Activated T-cell treated with anti-CD3 and anti-CD28 coated beads, Interleukin-2, amount 50 U/mL, for 24 hours (primary cell): ENCODE measurements at regions not wholly inside any gene's neighbourhood (a gene's known extent, or its start where the extent isn't known, plus 50 kb on each side); places are given as distances from the start of the nearest gene placed in this dataset.

Experiments used
- DNase-seq: peaks from one replicate; pipeline ENCODE4 v3.0.0-alpha.2; 2020
- H3K27ac Mint-ChIP-seq: 2 replicates; pipeline ENCODE4 v1.8.0; 2020; ENCODE audit warnings: mild to moderate bottlenecking, mixed read lengths
- H3K27me3 Mint-ChIP-seq: 2 replicates; pipeline ENCODE4 v1.8.0; 2020; ENCODE audit warnings: mixed read lengths
- H3K36me3 Mint-ChIP-seq: 2 replicates; pipeline ENCODE4 v1.8.0; 2020; ENCODE audit warnings: low read depth, mixed read lengths
- H3K4me1 Mint-ChIP-seq: 2 replicates; pipeline ENCODE4 v1.8.0; 2020; ENCODE audit warnings: low read depth, mixed read lengths
- H3K4me3 Mint-ChIP-seq: 2 replicates; pipeline ENCODE4 v1.8.0; 2020; ENCODE audit warnings: mild to moderate bottlenecking, moderate library complexity, mixed read lengths
- H3K9me3 Mint-ChIP-seq: 2 replicates; pipeline ENCODE4 v1.8.0; 2020; ENCODE audit warnings: mixed read lengths

DNA sequence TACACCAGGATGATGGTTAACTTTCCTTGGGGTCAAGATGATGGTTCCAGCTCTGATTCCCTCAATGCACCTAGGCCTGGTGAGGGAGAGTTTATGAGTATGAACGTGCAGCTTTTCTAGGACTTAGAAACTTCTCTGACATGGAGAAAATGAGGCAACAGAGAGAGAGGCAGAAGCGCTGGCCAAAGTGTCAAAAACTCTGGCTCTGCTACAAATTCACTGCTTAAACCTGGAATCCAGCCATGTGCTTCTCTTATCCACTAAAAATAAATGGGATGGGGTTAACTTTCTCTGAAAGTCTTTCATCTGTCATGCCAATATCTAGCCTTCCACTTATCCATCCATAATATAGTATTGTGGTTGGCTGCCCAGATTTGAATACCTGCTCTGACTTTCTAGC, 568.7 kb downstream of the MED13L start:
- no peak overlapping the region for H3K27ac Mint-ChIP-seq

DNA sequence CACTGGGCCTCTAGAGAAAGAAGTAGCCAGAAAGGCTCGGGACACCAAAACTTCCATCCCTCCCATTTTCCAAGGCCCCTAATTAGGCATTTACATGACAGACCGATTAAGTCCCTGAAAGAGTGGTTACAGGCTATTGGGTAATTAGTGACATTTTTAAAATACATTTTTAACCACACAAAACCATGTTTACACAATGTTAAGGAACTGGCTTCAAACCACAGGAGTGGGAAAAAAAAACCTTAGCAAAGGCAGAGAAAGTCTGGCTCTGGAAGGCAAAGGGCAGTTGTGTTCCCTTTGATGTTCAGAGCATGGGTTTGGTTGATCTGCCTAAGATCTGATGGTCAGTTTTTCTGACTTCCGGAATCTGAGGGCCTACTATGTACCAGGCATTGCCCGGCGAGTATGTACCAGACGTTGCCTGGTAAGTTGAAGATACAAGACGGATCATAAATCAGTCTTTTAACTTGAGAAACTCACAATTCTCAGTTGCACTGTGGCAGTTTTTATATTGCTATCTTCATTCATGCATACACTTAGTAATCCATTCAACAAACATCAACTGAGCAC, 576.5 kb downstream of the MED13L start:
- Mint-ChIP-seq H3K27me3 (no peaks in the 10 kb centered on the region), H3K4me3 (no peak overlapping the region), H3K9me3 (peaks cover 3% of the 10 kb centered on the region), H3K27ac (no peak overlapping the region), H3K4me1 (no peaks in the 10 kb centered on the region), H3K36me3 (no peaks in the 10 kb centered on the region)
- no peak for DNase-seq

More for the DNA sequence above, 568.7 kb downstream of the MED13L start:
- DNase-seq, result no peak
- H3K4me3 Mint-ChIP-seq, result no peak overlapping the region
- no peaks in the 10 kb centered on the region for H3K4me1 Mint-ChIP-seq
- no peaks in the 10 kb centered on the region for H3K36me3 Mint-ChIP-seq
- peaks cover 10% of the 10 kb centered on the region for H3K9me3 Mint-ChIP-seq
- no peaks in the 10 kb centered on the region for H3K27me3 Mint-ChIP-seq

DNA sequence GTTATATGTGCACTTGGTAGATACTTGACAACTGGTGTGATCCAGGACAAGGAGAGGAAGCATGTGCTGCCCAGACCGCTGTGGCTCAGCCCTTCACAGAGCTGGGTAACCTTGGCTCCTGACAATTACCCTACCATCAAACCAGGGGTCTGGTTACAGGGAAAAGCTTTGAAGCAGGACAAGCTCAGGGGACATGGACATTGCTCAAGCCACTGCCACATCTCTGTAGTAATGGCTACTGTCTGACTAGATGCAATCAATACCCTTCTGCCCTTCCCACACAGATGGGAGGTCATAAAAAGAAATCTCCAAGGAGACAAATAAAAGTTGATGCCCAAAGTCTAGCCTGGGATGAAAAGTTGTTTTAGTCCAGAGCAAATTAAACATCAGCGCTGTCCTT, 577.4 kb downstream of the MED13L start:
- no peak for DNase-seq
- Mint-ChIP-seq H3K4me3 (no peak overlapping the region), H3K36me3 (no peaks in the 10 kb centered on the region), H3K27me3 (no peaks in the 10 kb centered on the region), H3K4me1 (no peaks in the 10 kb centered on the region), H3K27ac (no peak overlapping the region), H3K9me3 (no peaks in the 10 kb centered on the region)

DNA sequence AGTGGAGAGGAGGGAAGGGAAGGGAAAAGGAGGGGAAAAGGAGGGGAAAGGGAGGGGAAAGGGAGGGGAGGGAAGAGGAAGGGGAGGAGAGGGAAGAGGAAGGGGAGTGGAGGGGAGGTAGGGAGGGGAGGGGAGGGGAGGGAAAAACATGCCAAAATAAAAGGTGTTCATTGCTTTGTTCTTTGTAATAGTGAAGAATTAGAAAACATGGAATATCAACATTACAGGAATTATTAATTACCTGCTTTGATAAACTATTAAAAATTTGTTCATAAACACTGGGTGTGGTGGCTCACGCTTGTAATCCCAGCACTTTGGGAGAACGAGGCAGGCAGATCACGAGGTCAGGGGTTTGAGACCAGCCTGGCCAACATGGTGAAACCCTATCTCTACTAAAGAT, 579.2 kb downstream of the MED13L start:
- Mint-ChIP-seq H3K27me3 (no peaks in the 10 kb centered on the region), H3K4me3 (no peak overlapping the region), H3K36me3 (no peaks in the 10 kb centered on the region), H3K27ac (no peak overlapping the region), H3K4me1 (no peaks in the 10 kb centered on the region), H3K9me3 (no peaks in the 10 kb centered on the region)
- DNase-seq, result no peak

DNA sequence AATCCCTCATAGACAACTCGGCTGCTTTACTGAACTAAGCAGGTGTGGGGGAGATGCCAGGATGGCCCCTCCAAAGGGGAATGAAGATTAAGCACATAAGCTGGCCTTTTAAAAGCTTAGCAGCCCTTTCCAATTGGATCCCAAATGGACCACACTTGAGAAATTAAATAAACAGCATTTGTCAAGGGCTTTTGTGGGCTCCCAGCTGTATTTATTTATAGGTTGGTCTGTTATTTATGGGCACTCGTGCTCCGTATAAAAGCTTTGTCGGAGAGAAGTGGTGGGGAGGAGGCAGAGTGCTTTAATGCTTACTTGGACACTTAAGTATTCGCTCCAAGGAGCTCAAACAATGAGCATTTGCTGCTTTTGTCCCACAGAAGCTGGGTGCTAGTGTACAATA, 580.2 kb downstream of the MED13L start:
- DNase-seq, result no peak
- Mint-ChIP-seq H3K4me3 (no peak overlapping the region), H3K9me3 (no peaks in the 10 kb centered on the region), H3K27me3 (no peaks in the 10 kb centered on the region), H3K36me3 (no peaks in the 10 kb centered on the region), H3K4me1 (no peaks in the 10 kb centered on the region), H3K27ac (no peak overlapping the region)

DNA sequence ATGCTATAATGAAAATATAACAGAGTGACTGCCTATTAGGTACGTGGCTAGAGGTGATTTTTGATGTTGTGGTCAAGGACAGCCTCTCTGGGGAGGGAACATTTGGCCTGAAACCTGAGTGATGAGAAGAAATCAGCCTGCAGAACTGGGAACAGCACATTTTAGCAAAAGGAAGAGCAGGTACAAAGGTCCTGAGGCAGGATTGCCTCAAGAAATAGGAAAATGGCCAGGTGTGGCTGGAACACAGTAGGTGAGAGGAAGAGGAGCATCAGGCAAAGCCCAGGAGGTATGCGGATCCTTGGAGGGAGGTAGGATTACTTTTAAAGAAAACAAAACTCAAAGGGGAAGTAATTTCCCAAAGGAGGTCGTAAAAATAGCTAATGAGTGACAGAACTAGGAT, 582.9 kb downstream of the MED13L start:
- Mint-ChIP-seq H3K4me1 (no peaks in the 10 kb centered on the region), H3K27me3 (no peaks in the 10 kb centered on the region), H3K4me3 (no peak overlapping the region), H3K9me3 (no peaks in the 10 kb centered on the region), H3K27ac (no peak overlapping the region), H3K36me3 (no peaks in the 10 kb centered on the region)
- DNase-seq, result no peak

DNA sequence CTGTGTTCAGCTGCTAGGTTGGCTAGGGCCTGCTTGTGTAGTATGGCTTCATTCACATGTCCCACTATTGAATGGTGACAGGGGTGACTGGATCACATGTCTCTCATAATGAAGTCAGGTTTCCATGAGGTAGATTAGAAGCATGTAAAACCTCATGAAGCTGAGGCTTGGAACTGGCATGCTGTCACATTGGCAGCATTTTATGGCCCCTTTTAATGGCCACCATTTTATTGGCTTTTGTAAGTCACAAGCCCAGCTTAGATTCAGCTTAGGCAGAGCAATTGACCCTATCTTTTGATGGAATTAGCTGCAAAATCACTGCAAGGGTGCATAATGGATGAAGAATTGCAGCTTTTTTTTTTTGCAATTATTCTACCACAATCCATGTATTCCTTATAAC, 583.5 kb downstream of the MED13L start:
- Mint-ChIP-seq H3K4me1 (no peaks in the 10 kb centered on the region), H3K27ac (no peak overlapping the region)

DNA sequence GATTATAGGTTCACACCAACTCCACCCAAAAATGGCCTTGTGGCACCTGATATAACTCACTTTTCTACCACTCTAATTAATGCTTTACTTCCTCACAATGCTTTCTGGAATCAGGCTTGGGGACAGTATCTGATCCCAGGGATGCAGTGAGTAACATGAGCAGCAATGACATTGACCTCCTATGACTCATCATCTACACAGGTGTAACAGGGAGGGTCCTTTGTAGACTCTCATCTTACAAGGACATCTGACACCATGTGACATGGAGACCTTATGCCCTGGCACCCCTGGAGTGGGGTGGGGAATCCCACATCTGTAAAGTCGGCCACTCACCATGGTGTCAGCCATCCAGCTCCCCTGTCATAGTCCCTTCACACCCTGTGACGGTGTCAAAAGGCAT, 586.4 kb downstream of the MED13L start:
- no peak for DNase-seq
- no peak overlapping the region for H3K4me3 Mint-ChIP-seq
- peaks cover 2% of the 10 kb centered on the region for H3K27me3 Mint-ChIP-seq
- no peak overlapping the region for H3K27ac Mint-ChIP-seq
- H3K4me1 Mint-ChIP-seq, result no peaks in the 10 kb centered on the region
- no peaks in the 10 kb centered on the region for H3K36me3 Mint-ChIP-seq
- H3K9me3 Mint-ChIP-seq, result no peaks in the 10 kb centered on the region

More for the DNA sequence above, 583.5 kb downstream of the MED13L start:
- Mint-ChIP-seq H3K27me3 (no peaks in the 10 kb centered on the region), H3K9me3 (no peaks in the 10 kb centered on the region), H3K36me3 (no peaks in the 10 kb centered on the region), H3K4me3 (no peak overlapping the region)
- no peak for DNase-seq

DNA sequence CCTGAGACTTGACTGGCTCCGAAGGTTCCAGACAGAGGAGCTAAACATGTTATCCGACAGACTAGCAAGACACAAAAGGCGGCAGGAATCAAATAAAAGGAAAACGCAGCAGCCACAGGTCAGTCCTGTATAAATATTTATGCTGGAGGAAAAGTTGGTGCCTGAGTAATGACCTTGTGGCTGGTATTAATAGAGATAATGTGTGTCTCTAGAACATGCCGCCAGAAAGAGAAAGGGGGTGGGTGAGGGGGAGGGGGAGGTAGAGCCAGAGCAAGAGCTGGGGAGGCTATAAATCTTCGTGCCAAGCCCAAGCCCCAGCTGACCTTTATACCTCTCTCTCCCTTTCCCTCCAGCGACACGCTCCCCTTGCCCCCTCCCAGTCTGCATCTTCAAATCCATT, 590.4 kb downstream of the MED13L start:
- Mint-ChIP-seq H3K36me3 (no peaks in the 10 kb centered on the region), H3K27ac (no peak overlapping the region), H3K27me3 (peaks cover 2% of the 10 kb centered on the region), H3K9me3 (no peaks in the 10 kb centered on the region), H3K4me3 (no peak overlapping the region), H3K4me1 (no peaks in the 10 kb centered on the region)
- DNase-seq, result no peak

DNA sequence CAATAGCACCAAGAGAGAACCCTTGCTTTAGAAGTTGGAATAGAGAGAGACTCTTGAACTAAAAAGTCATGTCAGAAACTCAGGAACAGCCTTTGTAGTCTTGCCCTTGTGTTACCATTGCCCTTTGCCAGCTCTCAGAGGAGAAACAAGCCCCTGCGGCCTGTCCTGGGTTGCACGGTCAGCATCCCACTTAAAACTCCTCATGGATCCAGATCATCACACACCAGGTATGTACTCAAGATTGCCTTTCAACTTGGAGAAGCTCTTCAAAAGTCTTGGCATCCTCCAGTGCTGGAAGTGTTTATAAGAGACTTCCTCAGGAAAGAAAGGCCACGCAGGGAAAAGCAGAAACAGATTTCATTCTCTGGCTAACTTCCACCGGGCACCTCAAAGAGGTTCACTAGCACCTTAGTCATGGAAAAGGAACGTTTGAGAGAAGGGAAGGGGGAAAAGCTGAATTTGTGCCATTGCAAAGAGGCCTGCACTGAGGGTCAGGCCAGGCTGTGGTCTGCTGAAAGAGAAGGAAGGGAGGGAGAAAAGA, 594.2 kb downstream of the MED13L start:
- Mint-ChIP-seq H3K27ac (no peak overlapping the region), H3K27me3 (peaks cover under 1% of the 10 kb centered on the region), H3K36me3 (no peaks in the 10 kb centered on the region), H3K4me1 (no peaks in the 10 kb centered on the region), H3K4me3 (no peak overlapping the region), H3K9me3 (no peaks in the 10 kb centered on the region)
- no peak for DNase-seq

DNA sequence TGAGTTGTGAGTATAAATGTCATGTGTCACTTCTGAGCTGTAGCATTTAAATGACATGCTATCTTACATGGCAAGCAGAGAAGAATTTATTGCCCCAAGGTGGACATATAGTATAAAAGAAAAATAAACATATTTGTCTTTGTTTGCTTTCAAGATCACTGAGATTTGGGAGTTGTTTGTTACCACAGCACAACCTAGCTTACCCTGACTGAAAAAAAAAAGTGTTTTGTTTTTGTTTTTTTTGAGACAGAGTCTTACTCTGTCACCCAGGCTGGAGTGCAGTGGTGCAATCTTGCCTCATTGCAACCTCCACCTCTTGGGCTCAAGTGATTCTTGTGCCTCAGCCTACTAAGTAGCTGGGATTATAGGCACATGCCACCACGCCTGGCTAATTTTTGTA, 596.5 kb downstream of the MED13L start:
- Mint-ChIP-seq H3K4me3 (no peak overlapping the region), H3K4me1 (no peaks in the 10 kb centered on the region), H3K9me3 (peaks cover 2% of the 10 kb centered on the region), H3K27me3 (no peaks in the 10 kb centered on the region), H3K27ac (no peak overlapping the region), H3K36me3 (no peaks in the 10 kb centered on the region)
- DNase-seq, result no peak

DNA sequence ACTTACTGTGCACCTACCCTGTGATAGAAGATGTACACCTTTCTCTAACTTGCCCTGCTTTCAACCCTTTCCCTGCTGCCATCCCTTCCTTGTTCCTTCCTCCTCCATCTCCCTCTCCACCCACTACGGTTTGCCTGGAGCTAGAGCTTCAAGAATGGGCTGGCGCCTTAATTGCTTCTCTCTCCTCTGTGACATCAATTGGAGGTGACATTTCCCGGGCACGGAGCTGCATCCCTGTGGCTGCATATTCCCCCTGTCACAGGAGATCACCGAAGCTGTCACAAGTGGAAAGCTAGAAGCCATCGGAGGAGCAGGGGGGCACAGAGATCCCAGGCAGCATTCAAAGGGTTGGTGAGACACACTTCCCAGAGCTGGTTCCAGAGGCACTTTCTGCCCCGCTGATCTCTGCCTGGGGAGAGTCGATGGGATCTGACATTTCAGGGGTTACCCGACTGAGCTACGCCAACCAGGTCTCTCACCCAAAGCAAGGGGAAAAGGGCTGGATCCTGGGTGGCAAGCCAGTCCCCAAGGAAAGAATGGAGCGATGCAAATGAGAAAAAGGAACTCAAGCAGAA, 604.9 kb downstream of the MED13L start:
- Mint-ChIP-seq H3K27me3 (no peaks in the 10 kb centered on the region), H3K4me1 (no peaks in the 10 kb centered on the region), H3K36me3 (no peaks in the 10 kb centered on the region), H3K27ac (no peak overlapping the region), H3K9me3 (peaks cover 4% of the 10 kb centered on the region), H3K4me3 (no peak overlapping the region)
- DNase-seq, result no peak

DNA sequence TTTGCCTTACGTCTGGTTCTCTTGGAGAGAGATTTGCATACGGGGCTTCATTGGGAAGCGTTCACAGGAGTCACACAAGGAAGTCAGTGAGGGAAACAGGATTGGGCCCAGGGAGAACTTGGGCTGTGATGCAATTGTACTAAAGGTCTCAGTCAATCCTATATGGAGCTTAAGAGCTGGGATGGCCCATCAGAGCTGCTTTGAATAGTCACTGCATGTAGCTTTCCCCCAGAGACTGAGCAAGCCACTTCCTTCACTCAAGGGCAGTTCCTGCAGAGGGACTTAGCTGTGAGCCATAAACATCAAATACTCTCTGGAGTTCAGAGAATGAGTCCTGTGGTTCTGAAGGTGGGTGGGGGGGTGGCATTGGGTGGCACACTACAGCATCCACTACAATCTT, 605.4 kb downstream of the MED13L start:
- H3K36me3 Mint-ChIP-seq, result no peaks in the 10 kb centered on the region
- no peak overlapping the region for H3K4me3 Mint-ChIP-seq
- H3K27ac Mint-ChIP-seq, result no peak overlapping the region
- no peak for DNase-seq
- H3K9me3 Mint-ChIP-seq, result peaks cover 4% of the 10 kb centered on the region
- H3K4me1 Mint-ChIP-seq, result no peaks in the 10 kb centered on the region
- no peaks in the 10 kb centered on the region for H3K27me3 Mint-ChIP-seq

DNA sequence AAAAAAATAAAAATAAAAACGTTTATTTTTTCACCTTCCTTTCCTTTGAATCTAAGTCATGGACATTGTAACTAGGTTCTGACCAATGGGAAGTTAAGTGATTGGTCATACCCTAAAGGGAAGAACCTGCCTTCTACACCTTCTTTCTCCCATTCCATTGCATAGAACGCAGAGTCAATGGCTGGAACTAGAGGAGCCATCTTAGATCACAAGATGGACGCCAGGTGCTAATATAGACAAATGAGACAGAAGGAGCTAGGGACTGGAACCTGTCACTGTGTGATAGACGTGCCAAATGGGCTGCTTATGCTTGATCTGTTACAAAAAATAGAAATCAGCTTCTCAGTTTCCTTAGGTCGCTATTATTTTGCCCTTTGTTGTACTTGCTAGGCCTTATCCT, 606.6 kb downstream of the MED13L start:
- Mint-ChIP-seq H3K4me3 (no peak overlapping the region), H3K9me3 (peaks cover 3% of the 10 kb centered on the region), H3K4me1 (no peaks in the 10 kb centered on the region), H3K27ac (no peak overlapping the region), H3K27me3 (no peaks in the 10 kb centered on the region), H3K36me3 (no peaks in the 10 kb centered on the region)
- no peak for DNase-seq

DNA sequence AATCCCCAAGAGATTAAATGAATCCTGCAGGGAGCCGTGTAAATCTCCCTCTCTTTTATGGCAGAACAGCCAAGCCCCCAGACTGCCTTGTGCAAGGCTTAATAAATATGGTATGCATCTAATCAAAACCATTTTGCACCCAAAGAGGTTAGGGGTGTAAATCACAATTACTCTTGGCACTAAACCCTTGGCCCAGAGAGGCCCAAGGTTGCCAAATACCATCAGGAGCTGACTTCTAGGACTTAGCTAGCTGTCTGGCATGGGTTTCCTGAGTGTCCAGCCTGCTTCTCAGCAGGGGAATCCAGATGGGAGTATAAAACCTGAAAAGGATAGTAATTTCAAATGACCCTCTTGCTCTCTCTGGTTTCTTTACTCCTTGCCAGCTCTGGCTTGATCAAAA, 610.4 kb downstream of the MED13L start:
- Mint-ChIP-seq H3K4me3 (no peak overlapping the region), H3K9me3 (peaks cover 3% of the 10 kb centered on the region), H3K36me3 (no peaks in the 10 kb centered on the region), H3K4me1 (no peaks in the 10 kb centered on the region), H3K27ac (no peak overlapping the region), H3K27me3 (peaks cover 2% of the 10 kb centered on the region)
- no peak for DNase-seq

DNA sequence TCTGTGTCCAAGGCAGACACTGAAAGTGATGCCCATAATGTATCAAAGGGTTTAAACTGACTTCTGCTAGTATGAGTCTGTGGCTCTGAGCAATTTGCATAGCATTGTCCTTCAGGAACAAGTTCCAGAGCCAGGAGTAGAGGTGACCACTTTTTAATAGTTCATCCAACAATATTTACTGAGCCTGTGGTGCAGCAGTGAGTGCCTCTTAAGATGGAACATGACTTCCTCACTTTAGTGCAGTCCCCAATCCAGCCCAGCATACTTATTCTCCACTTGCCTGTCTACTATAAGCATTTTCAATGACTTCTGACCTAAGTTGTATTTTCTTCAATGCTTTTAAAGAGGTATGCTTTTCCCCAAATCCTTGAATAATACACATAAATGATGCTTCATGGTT, 611.3 kb downstream of the MED13L start:
- Mint-ChIP-seq H3K27ac (no peak overlapping the region), H3K9me3 (peaks cover 3% of the 10 kb centered on the region), H3K36me3 (no peaks in the 10 kb centered on the region), H3K27me3 (peaks cover 2% of the 10 kb centered on the region), H3K4me3 (no peak overlapping the region), H3K4me1 (no peaks in the 10 kb centered on the region)
- DNase-seq, result no peak
